ENCODE measurements at regions not wholly inside any gene's neighbourhood (a gene's known extent, or its start where the extent isn't known, plus 50 kb on each side); places are given as distances from the start of the nearest gene placed in this dataset.

GRCh38 chr4:62159876-62160275 is 959.8 kb downstream of the ADGRL3 start:
- Histone ChIP-seq H3K27ac (ENCODE audit: low read length) (no peak overlapping the region), H3K27me3 (ENCODE audit: control insufficient read depth, insufficient read depth, low read length) (no peaks in the 10 kb centered on the region), H3K9me3 (ENCODE audit: control insufficient read depth, insufficient read depth, low read depth, low read length) (no peaks in the 10 kb centered on the region), H3K4me3 (ENCODE audit: low read depth in 2 of 2, low read length in 2 of 2) (no peak overlapping the region), H3K4me1 (ENCODE audit: control insufficient read depth, insufficient read depth, low read length) (no peaks in the 10 kb centered on the region), H3K36me3 (ENCODE audit: control insufficient read depth, insufficient read depth, low read length) (no peaks in the 10 kb centered on the region)
- DNase-seq (ENCODE audit: low read depth, low spot score) (no peak), ATAC-seq (no peak)
- BruUV-seq (replicated peaks), result no TSS peak
- ChIA-PET CTCF (no interaction called here), POLR2A (no interaction called here)
- in situ Hi-C loops (cut with HindIII; ENCODE audit: low pct_unique_long_range_greater_than_20kb, low sequenced_read_pairs) (no loop called here), intact Hi-C loops (cut with micrococcal nuclease; ENCODE audit: unreplicated experiment) (no loop called here)
- TF ChIP-seq REST (IDR thresholded peaks at IDR 0.05; ENCODE audit: insufficient read depth in 1 of 2, low read depth in 2 of 2, low read length in 1 of 2) (no peak), POLR2AphosphoS5 (IDR thresholded peaks at IDR 0.05; ENCODE audit: low read depth, low read length) (no peak), TCF7L2 (IDR thresholded peaks at IDR 0.05; ENCODE audit: low read depth, low read length) (no peak), CTCF (IDR thresholded peaks at IDR 0.05) (no peak)

- Histone ChIP-seq H3K4me1 (ENCODE audit: control insufficient read depth, insufficient read depth, low read length) (no peaks in the 10 kb centered on the region), H3K27ac (ENCODE audit: low read length) (no peak overlapping the region), H3K9me3 (ENCODE audit: control insufficient read depth, insufficient read depth, low read depth, low read length) (no peaks in the 10 kb centered on the region), H3K4me3 (ENCODE audit: low read depth in 2 of 2, low read length in 2 of 2) (no peak overlapping the region), H3K36me3 (ENCODE audit: control insufficient read depth, insufficient read depth, low read length) (no peaks in the 10 kb centered on the region), H3K27me3 (ENCODE audit: control insufficient read depth, insufficient read depth, low read length) (no peaks in the 10 kb centered on the region)
- TF ChIP-seq POLR2AphosphoS5 (IDR thresholded peaks at IDR 0.05; ENCODE audit: low read depth, low read length), result no peak
- no peak for TF ChIP-seq CTCF (IDR thresholded peaks at IDR 0.05)
- TF ChIP-seq TCF7L2 (IDR thresholded peaks at IDR 0.05; ENCODE audit: low read depth, low read length), result no peak
- TF ChIP-seq REST (IDR thresholded peaks at IDR 0.05; ENCODE audit: insufficient read depth in 1 of 2, low read depth in 2 of 2, low read length in 1 of 2), result no peak
- TF ChIP-seq SIN3A (IDR thresholded peaks at IDR 0.05; ENCODE audit: borderline replicate concordance, insufficient read depth, low read depth, low read length), result no peak
- ATAC-seq, result no peak
- ChIA-PET CTCF (no interaction called here), POLR2A (no interaction called here)
- BruUV-seq (replicated peaks), result no TSS peak
- intact Hi-C loops (cut with micrococcal nuclease; ENCODE audit: unreplicated experiment) (no loop called here), in situ Hi-C loops (cut with HindIII; ENCODE audit: low pct_unique_long_range_greater_than_20kb, low sequenced_read_pairs) (no loop called here)
- no peak for DNase-seq (ENCODE audit: low read depth, low spot score)
Measured at GRCh38 chr4:62159306-62159705, 959.2 kb downstream of the ADGRL3 start.

Data from Panc1 (cell line).